C4-2B (cell line): ENCODE measurements at regions not wholly inside any gene's neighbourhood (a gene's known extent, or its start where the extent isn't known, plus 50 kb on each side); places are given as distances from the start of the nearest gene placed in this dataset.

Experiments used
- CTCF ChIP-seq: fragments of 450-650 bp; conservative IDR thresholded peaks from 2 replicates; pipeline ENCODE4 v1.5.1; 2017; ENCODE audit warnings: mild to moderate bottlenecking
- ZFX ChIP-seq: fragments of 450-650 bp; IDR thresholded peaks from 2 replicates; pipeline ENCODE4 v1.6.1; 2017

GRCh38 chr5:62727861-62728260 is 149.2 kb downstream of the LRRC70 start:
- TF ChIP-seq CTCF: no peak
- no peak for TF ChIP-seq ZFX
